ENCODE measurements at regions not wholly inside any gene's neighbourhood (a gene's known extent, or its start where the extent isn't known, plus 50 kb on each side); places are given as distances from the start of the nearest gene placed in this dataset.

GRCh38 chr16:51705142-51705541 lies 554.1 kb upstream of the SALL1 start:
- no peak for DNase-seq

DNA sequence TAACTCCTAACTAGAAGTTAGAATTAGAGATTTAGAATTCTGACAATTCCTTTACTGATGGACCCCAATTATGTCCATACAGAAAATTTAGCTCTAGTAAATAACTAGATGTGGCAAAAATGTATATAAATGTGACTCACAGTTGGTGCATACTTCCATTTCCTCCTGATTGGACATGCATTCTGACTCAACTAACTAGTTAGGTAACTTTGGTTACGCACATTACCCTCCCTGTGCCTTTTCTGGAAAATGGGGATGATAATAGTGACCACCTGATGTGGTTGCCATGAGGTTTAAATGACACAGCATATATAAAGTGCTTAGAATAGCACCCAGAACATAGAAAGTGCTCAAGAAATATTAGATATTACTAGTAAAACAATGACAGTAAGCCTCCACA lies 550.0 kb upstream of the SALL1 start:
- DNase-seq, result no peak

DNA sequence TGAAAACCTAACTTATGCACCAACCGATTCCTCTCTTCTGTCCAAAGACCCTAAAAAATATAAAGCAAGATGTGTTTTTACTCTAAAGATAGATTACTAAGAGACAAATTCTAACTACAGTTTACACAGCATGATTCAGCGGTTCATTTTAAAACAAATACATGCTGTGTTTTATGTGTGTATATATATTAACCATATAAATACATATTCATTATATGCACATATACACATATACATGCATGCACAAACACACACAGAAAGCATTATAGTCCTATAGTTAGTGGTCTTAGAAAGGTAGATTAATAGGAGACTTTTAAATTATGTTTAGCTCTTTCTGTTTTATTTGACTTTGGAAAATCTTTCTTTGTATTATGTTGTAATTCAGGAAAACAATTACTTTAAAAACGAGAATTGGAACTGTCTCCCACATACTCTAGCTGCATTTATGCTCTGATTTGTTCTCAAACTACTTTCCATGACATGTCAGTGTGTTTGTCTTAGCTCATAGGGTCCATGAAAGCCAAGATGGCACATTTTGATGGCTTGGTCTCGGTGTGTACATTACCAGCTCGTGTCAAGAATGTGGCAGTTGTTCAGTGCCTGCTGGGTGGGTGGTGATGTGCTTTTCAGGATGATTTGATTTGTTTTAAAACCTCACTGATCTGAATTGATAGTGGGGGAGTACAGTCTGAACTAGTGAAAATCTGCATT lies 548.8 kb upstream of the SALL1 start:
- no peak for DNase-seq

- DNase-seq, result no peak
These were observed 547.6 kb upstream of the SALL1 start for GRCh38 chr16:51698647-51699046.

DNA sequence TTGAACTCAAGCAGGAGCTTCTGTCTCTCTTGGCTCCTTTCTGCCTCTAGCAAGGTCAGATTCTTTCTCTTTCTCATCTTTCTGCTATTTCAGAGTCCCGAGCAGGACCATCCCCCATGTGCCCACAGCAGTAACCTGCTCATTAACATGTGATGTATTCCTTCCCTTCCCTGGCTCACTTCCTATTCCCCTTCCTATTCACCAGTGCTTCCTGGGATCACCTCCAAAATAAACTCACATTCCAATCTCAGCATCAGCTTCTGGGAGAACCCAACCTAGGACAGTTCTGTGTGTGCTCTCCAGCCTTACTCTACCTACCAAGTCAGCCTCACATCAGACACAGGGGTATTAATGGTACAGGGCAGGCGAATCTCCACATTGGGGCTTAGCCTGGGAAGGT lies 546.4 kb upstream of the SALL1 start:
- no peak for DNase-seq

- DNase-seq, result no peak
These were observed 545.3 kb upstream of the SALL1 start for GRCh38 chr16:51696376-51696775.

DNA sequence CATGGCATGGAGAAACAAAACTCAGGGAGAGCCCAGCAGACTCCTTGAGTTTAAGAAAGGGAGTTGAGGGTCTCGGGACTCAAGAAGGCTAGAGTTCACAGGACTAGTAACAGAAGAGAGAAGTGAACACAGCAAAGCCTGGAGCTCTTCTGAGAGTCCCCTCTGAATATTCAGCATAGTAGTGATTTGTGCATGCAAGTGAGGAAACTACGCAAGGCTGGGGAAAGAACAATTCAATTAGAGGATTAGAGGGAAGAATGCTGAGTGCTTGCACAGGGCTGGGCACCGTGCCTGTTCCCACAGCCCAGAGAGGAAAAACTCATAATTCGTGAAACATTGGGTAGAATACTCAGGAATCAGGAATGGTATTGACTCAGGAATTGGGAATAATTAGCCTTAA lies 540.0 kb upstream of the SALL1 start:
- DNase-seq, result no peak

GRCh38 chr16:51685498-51685897 lies 534.4 kb upstream of the SALL1 start:
- DNase-seq, result no peak

DNA sequence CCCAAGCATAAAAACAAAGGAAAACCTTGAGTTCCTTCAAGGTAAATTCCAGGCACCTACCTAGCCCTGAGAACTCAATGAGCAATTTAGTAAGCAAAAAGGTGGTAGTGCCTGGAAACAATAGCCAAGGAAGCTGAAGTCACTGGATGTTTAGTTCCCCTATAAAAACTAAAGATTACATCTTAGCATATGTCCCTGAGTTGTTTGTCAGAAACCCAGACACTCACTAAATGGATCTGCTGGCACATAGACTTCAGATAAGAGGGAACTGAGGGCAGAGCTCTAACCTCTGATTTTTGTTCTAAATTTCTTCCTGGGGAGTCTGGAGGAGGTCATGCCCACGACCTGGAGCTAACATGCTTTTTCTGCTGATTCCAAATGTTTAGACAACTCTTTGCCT lies 532.8 kb upstream of the SALL1 start:
- DNase-seq, result no peak

GRCh38 chr16:51682905-51683304 lies 531.8 kb upstream of the SALL1 start:
- DNase-seq, result no peak

DNA sequence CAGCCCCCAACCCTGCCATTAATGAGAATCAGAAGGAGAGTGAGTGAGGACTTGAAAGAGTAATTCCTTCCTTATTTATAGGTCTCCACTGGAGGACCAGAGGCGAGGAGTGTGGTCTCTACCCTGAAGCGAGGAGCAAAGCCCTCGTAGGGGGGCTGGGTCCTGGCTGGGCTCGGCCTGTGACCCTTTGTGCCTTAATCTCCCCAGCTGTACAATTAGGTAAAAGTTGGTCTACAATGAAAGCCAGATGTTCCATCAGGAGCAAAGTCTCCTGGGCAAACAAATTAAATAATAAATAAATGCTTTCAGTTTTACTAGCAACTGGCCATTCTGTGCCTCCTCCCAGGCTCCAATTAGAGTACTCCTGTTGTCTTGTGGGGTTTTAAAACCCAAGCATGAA lies 523.5 kb upstream of the SALL1 start:
- no peak for DNase-seq

DNA sequence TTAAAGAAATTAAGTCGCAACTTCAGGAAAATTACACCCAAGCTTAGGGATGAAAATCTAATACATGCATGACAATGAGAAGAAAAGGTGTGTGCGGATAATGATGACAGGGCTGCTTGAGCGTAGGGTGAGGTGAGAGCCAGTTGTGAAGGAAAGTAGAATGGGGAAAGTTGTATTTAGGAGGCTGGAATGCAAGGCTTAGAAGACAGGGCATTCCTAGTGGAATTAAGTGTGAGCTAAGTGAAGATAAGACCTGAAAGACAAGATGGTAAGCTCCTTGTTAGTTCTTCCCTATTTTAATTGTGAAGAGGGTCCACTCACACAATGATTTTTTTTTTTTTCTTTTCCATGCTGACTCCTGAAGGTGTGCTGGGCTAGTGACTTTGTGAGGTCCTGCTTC lies 519.5 kb upstream of the SALL1 start:
- DNase-seq, result no peak

- no peak for DNase-seq
These were observed 515.8 kb upstream of the SALL1 start for GRCh38 chr16:51666821-51667220.

DNA sequence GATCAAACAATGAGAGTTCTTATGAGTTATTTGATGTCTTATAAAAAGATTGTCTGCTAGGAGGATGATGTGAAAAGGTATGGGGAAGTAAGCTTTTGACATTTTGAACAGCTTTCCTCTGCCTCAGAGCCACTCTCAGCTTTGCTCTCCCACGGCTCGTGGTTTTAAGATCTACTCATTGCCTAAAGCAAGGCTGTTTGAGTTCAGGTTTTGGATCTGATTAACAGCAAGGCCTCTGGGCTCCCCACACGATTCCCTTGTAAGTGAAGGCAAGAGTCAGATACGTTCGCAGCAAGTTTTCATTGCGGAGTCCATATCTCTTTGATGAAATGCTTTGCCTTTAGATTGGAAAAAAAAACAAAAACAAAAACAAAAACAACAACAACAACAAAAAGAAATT lies 515.0 kb upstream of the SALL1 start:
- no peak for DNase-seq

DNA sequence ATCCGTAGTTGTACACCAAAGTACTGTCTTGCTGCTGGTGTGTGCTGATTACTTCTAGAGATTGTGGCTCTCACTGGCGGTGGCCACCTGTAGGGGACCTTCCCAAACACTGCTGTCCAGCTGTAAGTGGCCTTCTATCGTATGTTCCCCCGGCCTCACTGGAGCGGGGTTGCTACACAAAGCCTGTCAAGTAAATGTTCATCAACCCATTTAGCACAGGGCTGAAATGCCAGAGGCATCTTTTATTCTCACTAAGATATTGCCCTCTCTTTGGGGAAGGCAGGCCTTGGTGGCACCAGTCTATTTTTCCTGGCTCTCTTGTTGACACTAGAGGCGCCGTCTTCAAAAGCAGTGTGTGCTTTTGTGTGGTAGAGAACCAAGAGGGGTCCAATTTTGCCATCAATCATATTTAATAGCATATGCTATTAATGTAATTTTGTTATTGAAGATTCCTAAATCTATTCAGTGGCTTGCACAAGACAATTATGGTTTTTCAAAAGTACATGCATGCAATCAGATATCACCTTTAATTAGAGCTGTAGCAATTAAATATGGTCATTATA lies 514.4 kb upstream of the SALL1 start:
- DNase-seq, result no peak

GRCh38 chr16:51658531-51658930 lies 507.5 kb upstream of the SALL1 start:
- DNase-seq, result no peak

DNA sequence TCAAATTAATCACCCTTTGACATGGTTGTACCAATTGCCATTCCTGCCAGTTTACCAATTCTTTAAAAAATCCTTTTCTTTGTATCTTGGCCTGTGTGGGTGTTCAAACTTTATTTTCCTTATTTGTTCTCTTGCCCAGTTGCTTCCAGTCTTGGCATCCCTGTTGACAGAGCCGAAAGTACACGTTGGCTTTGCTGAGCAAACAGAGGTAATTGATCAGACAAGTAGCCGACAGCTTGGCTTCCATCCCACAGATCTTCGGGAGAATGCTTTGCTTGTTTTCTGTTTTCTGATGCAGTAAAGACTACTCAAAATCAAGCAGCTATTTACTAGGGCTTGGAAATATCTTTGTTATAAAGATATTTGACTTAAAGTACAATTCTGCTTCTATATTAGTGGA lies 506.8 kb upstream of the SALL1 start:
- DNase-seq, result no peak

GRCh38 chr16:51655249-51655648 lies 504.2 kb upstream of the SALL1 start:
- DNase-seq, result no peak

- no peak for DNase-seq
These were observed 500.0 kb upstream of the SALL1 start for GRCh38 chr16:51651061-51651466.

DNA sequence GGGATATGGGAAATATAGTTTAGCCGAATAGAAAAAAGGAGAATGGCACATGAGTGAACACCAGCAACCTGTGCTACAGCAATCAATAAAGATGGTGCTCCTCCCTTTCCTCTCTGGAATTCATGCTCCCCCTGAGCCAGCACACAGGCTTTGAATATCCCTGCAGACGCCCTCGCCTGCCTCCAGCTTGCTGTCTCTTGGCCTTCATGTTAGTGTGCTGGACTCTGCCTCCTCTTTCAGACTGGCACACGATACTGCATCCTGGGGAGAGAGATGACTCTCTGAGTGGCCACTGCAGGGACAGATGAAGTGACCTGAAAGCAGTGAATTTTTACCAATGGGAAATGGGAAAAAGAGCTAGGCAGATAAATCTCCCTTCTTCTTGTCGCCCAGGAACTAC lies 498.6 kb upstream of the SALL1 start:
- DNase-seq, result no peak

GRCh38 chr16:51648526-51648925 lies 497.5 kb upstream of the SALL1 start:
- DNase-seq, result no peak

DNA sequence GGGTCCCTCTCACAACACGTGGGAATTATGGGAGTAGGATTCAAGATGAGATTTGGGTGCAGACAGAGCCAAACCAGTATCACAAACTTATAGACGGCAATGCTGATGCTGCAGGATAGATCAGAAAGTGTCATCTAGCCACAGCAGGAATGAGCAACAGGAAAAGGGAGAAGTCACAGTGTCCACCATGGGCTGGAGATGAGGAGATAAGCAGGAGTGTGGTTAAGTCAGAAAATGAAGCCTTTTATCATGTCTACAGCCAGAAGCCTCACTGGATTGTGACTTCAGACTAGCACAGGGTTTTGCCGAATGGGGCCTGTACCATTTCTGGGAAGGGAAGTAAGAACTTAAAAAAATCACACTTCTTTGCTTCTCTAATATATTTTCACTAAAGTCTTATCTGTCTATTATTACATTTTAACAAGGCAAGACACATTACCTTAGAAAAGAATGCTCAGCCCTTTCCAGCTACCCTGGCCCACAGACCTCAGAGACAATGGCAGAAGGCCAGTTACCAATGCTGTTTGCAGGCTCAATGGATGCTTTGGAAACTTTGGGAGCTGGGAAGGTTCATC lies 490.2 kb upstream of the SALL1 start:
- no peak for DNase-seq

DNA sequence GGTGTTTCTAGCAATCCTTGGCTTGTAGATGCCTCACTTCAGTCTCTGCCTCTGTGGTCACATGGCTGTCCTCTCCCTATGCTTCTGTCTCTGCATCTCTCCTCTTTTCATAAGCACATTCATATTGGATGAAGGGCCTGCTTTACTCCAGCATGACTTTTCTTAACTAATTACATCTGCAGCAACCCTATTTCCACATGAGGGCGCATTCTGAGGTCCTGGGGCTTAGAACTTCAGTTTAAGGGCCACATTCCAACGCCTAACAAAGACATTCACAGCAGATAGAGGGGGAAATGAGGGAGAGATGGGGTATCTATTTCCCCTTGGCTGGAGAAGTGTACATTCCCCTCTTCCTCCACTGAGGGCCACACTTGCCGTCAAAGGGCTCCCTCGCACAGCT lies 489.1 kb upstream of the SALL1 start:
- DNase-seq, result no peak

GRCh38 chr16:51638339-51639135 lies 487.5 kb upstream of the SALL1 start:
- DNase-seq, result no peak
